ENCODE measurements at regions not wholly inside any gene's neighbourhood (a gene's known extent, or its start where the extent isn't known, plus 50 kb on each side); places are given as distances from the start of the nearest gene placed in this dataset.
A peak's percentile ranks its signal among the peaks of the same experiment; 100 is the strongest.

DNA sequence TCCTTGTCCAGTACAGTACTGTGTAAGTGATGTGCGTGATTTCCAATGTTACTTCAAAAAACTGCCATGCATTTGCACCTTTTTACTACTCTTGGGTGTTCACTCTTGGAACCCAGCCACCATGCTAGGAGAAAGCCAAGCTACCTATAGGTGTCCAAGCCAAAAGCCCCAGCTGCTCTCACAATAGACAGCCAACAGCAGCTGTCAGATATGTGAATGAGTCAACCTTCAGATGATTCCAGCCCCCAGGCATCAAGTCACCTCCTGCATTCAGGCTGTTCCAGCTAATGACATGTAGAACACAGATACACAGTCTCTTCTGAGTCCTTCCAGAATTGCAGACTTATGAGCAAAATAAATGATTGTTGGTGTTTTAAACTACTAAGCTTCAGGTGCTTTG is 417.7 kb upstream of the TGFBR2 start:
- Histone ChIP-seq H4K5ac (ENCODE audit: low read depth, low read length) (no peak overlapping the region), H3K9ac (ENCODE audit: low read depth, low read length) (no peak overlapping the region), H3K18ac (ENCODE audit: low read depth, low read length) (no peak overlapping the region), H3K4ac (ENCODE audit: low read depth, low read length) (no peak overlapping the region), H3K14ac (replicated peaks; ENCODE audit: low read depth, low read length) (no peak overlapping the region), H3K23ac (ENCODE audit: low read depth, low read length) (no peak overlapping the region), H2BK5ac (ENCODE audit: low read depth, low read length, poor library complexity, severe bottlenecking) (no peak overlapping the region), H3K9me1 (ENCODE audit: insufficient read depth, low read length) (no peaks in the 10 kb centered on the region), H3K4me1 (ENCODE audit: control insufficient read depth, insufficient read depth, low read length) (no peaks in the 10 kb centered on the region), H3K27ac (ENCODE audit: insufficient read depth, low read length) (no peak overlapping the region), H3K36me3 (ENCODE audit: control insufficient read depth, insufficient read depth, low read length) (no peaks in the 10 kb centered on the region), H3K56ac (ENCODE audit: extremely low read depth, insufficient read depth, low read length) (no peak overlapping the region), H2BK20ac (ENCODE audit: low read depth, low read length) (no peak overlapping the region), H3K4me3 (ENCODE audit: insufficient read depth, low read depth, low read length) (no peak overlapping the region), H2BK15ac (ENCODE audit: low read depth, low read length) (no peak overlapping the region), H4K20me1 (ENCODE audit: insufficient read depth, low read length) (no peaks in the 10 kb centered on the region), H2AK9ac (replicated peaks; ENCODE audit: low read depth, low read length, poor library complexity) (no peak overlapping the region), H3K4me2 (ENCODE audit: low read depth, low read length) (no peak overlapping the region), H4K91ac (ENCODE audit: insufficient read depth, low read depth, low read length) (no peak overlapping the region), H4K8ac (ENCODE audit: low read depth in 2 of 2, low read length in 2 of 2) (no peak overlapping the region), H3K27me3 (ENCODE audit: control insufficient read depth, insufficient read depth, low read length) (no peaks in the 10 kb centered on the region), H2AK5ac (ENCODE audit: low read depth, low read length) (no peak overlapping the region), H2BK120ac (ENCODE audit: low read depth, low read length) (no peak overlapping the region), H3K9me3 (ENCODE audit: control insufficient read depth, insufficient read depth, low read length) (no peaks in the 10 kb centered on the region), H2AFZ (replicated peaks; ENCODE audit: low read length, poor library complexity) (no peak overlapping the region), H3K79me1 (ENCODE audit: low read depth in 1 of 2, low read length in 2 of 2) (no peaks in the 10 kb centered on the region)
- peak; percentile 44 for DNase-seq
- no CpG with 5 or more reads among the region's 1 CpG for WGBS, 2 experiments (ENCODE audit: extremely low coverage in 2 of 2, insufficient read length in 1 of 2)
- TF ChIP-seq, protein P1, sequence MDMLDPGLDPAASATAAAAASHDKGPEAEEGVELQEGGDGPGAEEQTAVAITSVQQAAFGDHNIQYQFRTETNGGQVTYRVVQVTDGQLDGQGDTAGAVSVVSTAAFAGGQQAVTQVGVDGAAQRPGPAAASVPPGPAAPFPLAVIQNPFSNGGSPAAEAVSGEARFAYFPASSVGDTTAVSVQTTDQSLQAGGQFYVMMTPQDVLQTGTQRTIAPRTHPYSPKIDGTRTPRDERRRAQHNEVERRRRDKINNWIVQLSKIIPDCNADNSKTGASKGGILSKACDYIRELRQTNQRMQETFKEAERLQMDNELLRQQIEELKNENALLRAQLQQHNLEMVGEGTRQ (IDR thresholded peaks at IDR 0.05; ENCODE audit: low read depth, low read length): no peak
- TF ChIP-seq RFX5 (IDR thresholded peaks at IDR 0.05; ENCODE audit: low read depth, low read length) (no peak), RAD21 (IDR thresholded peaks at IDR 0.05; ENCODE audit: low read length) (no peak), MXI1 (IDR thresholded peaks at IDR 0.05; ENCODE audit: borderline replicate concordance, low read depth, low read length) (no peak), CHD1 (IDR thresholded peaks at IDR 0.05; ENCODE audit: low read depth, low read length) (no peak), RCOR1 (IDR thresholded peaks at IDR 0.05; ENCODE audit: insufficient replicate concordance, low read length) (no peak)
- BruUV-seq (replicated peaks): no TSS peak
- dilution Hi-C loops (cut with HindIII; ENCODE audit: low sequenced_read_pairs, unreplicated experiment) (no loop called here), in situ Hi-C loops (cut with MboI; ENCODE audit: low sequenced_read_pairs) (no loop called here), intact Hi-C loops (cut with micrococcal nuclease) (no loop called here)
- ChIA-PET POLR2A (ENCODE audit: unreplicated experiment) (no interaction called here), CTCF (interaction anchor here (0.9 to 1.4 kb wide), 2 partner anchors 9 to 11 kb away, joined by 4 read pairs; no protein-coding TSS in a partner anchor)
- no peak for ATAC-seq (ENCODE audit: low read depth)

Data from IMR-90 (cell line).